GM12865 (cell line): ENCODE measurements at regions not wholly inside any gene's neighbourhood (a gene's known extent, or its start where the extent isn't known, plus 50 kb on each side); places are given as distances from the start of the nearest gene placed in this dataset.

Experiments
- DNase-seq: peaks from one replicate; pipeline ENCODE4 v3.0.0; 2010; ENCODE audit warnings: low read depth
- H3K4me3 ChIP-seq: 2 replicates; pipeline ENCODE4 v1.5.1; 2011; ENCODE audit warnings: mild to moderate bottlenecking, low read depth, low read length, control low read depth
- CTCF ChIP-seq: IDR thresholded peaks from 2 replicates; pipeline ENCODE4 v1.5.1; 2011; ENCODE audit warnings: low read length, control low read depth, low read depth, inconsistent platforms; ENCODE audit not compliant: insufficient read depth; ENCODE audit errors: missing control alignments

GRCh38 chr4:153045111-153045982 is 109.2 kb downstream of the FHDC1 start:
- H3K4me3 ChIP-seq, result no peak overlapping the region
- TF ChIP-seq CTCF, result no peak
- peak; percentile 18 for DNase-seq

DNA sequence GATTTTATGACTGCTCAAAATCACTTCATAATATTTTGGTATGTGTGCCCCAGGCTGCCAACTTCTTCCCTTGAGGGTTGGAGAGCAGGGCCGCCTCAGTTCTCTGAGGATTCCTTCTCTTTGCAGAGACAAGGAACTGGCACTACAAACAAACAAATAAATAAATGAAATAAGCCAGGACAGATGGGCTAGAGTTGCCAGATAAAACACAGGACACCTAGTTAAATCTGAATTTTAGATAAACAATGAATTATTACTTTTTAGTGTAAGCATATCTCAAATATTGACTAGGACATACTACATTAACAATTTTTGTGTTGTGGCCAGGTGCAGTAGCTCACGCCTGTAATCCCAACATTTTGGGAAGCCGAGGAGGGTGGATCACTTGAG is 122.5 kb downstream of the FHDC1 start:
- no peak for TF ChIP-seq CTCF
- DNase-seq, result no peak
- H3K4me3 ChIP-seq, result no peak overlapping the region

- no peak for DNase-seq
- no peak for TF ChIP-seq CTCF
- no peak overlapping the region for H3K4me3 ChIP-seq
Observed at GRCh38 chr4:153060196-153060595, 124.1 kb downstream of the FHDC1 start.

DNA sequence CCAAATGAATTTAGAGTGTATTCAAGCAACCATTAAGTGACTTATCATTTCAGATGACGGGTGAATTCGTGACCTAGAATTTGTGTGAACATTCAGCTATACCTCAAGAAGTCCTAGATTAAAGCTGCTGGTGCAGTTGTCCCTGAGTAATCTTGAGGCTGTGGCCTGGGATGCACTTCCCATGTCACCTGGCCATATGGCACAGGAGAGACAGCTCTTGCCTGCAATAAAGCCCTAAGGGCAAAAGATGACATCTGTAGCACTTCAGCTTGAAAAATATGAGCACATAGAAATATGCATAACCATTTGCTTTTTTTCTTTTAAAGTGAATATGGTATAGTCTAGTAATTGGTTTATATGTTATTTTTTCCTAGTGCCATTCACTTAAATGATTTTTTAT is 125.8 kb downstream of the FHDC1 start:
- H3K4me3 ChIP-seq, result no peak overlapping the region
- no peak for TF ChIP-seq CTCF
- DNase-seq, result no peak

- no peak for TF ChIP-seq CTCF
- no peak overlapping the region for H3K4me3 ChIP-seq
- no peak for DNase-seq
Observed at GRCh38 chr4:153062652-153063168, 126.6 kb downstream of the FHDC1 start.

GRCh38 chr4:153063490-153063889 is 127.4 kb downstream of the FHDC1 start:
- H3K4me3 ChIP-seq, result no peak overlapping the region
- no peak for TF ChIP-seq CTCF
- DNase-seq, result no peak
